HepG2 (cell line): ENCODE measurements at regions not wholly inside any gene's neighbourhood (a gene's known extent, or its start where the extent isn't known, plus 50 kb on each side); places are given as distances from the start of the nearest gene placed in this dataset.

Experiments
- ATAC-seq: fragments of 200-7000 bp; cut with Tn5 transposase; 3 replicates; pipeline ENCODE4 v1.9.1; 2020; ENCODE audit warnings: mild to moderate bottlenecking, moderate library complexity
- BruUV-seq: library from RNA; stranded (reverse); fragments of 400-500 nt; replicated peaks from 2 replicates; lab custom pipeline; 2021; lab: Mats Ljungman, UMichigan
- CTCF ChIA-PET: fragments of 300-600 bp; formaldehyde crosslinking; extraction: SDS; loops from one replicate; lab custom pipeline; 2021; ENCODE audit warnings: low total read pairs, inconsistent platforms, low intra/inter-chr PET ratio; lab: Yijun Ruan, JAX
- POLR2A ChIA-PET: fragments of 350-600 bp; sonication (Branson Sonifier 250); formaldehyde crosslinking; loops from one replicate; lab custom pipeline; 2020; ENCODE audit warnings: antibody characterized with exemption, inconsistent platforms; lab: Yijun Ruan, JAX
- DNase-seq: peaks from one replicate; pipeline ENCODE4 v3.0.0-alpha.2; 2015; ENCODE audit warnings: low spot score
- FAIRE-seq: peaks from 3 replicates; lab custom pipeline; 2011; peaks lifted over from hg19 to GRCh38; lab: Jason Lieb, UNC
- H2AFZ ChIP-seq: one replicate; pipeline ENCODE4 v1.6.1; 2011; ENCODE audit warnings: low read length, inconsistent platforms
- H3K27ac ChIP-seq: fragments of 300-600 bp; 3 replicates; pipeline ENCODE4 v1.8.0; 2011; ENCODE audit warnings: mixed run types, mild to moderate bottlenecking, mixed read lengths, low read length, inconsistent platforms; ENCODE audit not compliant: insufficient read depth; ENCODE audit errors: extremely low read length
- H3K27me3 ChIP-seq, 2 experiments: fragments of 200-600 bp in 1 of 2; 2 replicates in 1 of 2; 3 replicates in 1 of 2; pipeline versions ENCODE4 v1.6.0 to v1.8.0; 2011; ENCODE audit warnings: low read length in 2 of 2, mild to moderate bottlenecking in 2 of 2, moderate library complexity in 2 of 2, inconsistent platforms in 1 of 2; ENCODE audit not compliant: insufficient read depth in 2 of 2, control insufficient read depth in 1 of 2
- H3K36me3 ChIP-seq, 2 experiments: fragments of 200-600 bp in 1 of 2; replicated peaks in 1 of 2; 2 replicates in 1 of 2; 3 replicates in 1 of 2; pipeline versions ENCODE4 v1.5.1 to v1.8.0; 2011; ENCODE audit warnings: low read length in 2 of 2, inconsistent platforms in 1 of 2; ENCODE audit not compliant: insufficient read depth in 2 of 2, control insufficient read depth in 1 of 2
- H3K4me1 ChIP-seq: 2 replicates; pipeline ENCODE4 v1.5.1; 2012; ENCODE audit warnings: low read length, inconsistent platforms; ENCODE audit not compliant: insufficient read depth
- H3K4me2 ChIP-seq: 2 replicates; pipeline ENCODE4 v1.6.0; 2011; ENCODE audit warnings: low read depth, low read length, inconsistent platforms
- H3K4me3 ChIP-seq, 3 experiments: fragments of 200-600 bp in 1 of 3; sonication (generic), shearing (Covaris generic) in 1 of 3; replicated peaks in 1 of 3; 2 replicates each; pipeline ENCODE4 v1.5.1; 2011 to 2016; ENCODE audit warnings: low read length in 3 of 3, inconsistent platforms in 2 of 3, low read depth in 2 of 3, mild to moderate bottlenecking in 2 of 3, control low read depth in 1 of 3, mixed read lengths in 1 of 3; ENCODE audit not compliant: insufficient read depth in 1 of 3
- H3K79me2 ChIP-seq: one replicate; pipeline ENCODE4 v1.6.1; 2011; ENCODE audit warnings: low read length, inconsistent platforms; ENCODE audit not compliant: insufficient read depth
- H3K9ac ChIP-seq: 2 replicates; pipeline ENCODE4 v1.6.0; 2011; ENCODE audit warnings: mild to moderate bottlenecking, low read depth, low read length, inconsistent platforms; ENCODE audit not compliant: insufficient read depth
- H3K9me3 ChIP-seq: 2 replicates; pipeline ENCODE4 v1.5.1; 2012; ENCODE audit warnings: mild to moderate bottlenecking, low read length
- H4K20me1 ChIP-seq: 2 replicates; pipeline ENCODE4 v1.6.0; 2011; ENCODE audit warnings: inconsistent platforms, mild to moderate bottlenecking, low read length, moderate library complexity; ENCODE audit not compliant: insufficient read depth
- BORCS8-MEF2B ChIP-seq: sonication (generic); formaldehyde crosslinking; IDR thresholded peaks from 2 replicates; pipeline ENCODE4 v1.8.0; 2022; ENCODE audit warnings: mild to moderate bottlenecking, missing genetic modification reagents
- CBX2 ChIP-seq, 2 experiments: fragments of 200-600 bp in 1 of 2; sonication (generic); formaldehyde crosslinking in 1 of 2; IDR thresholded peaks; 2 replicates each; pipeline versions ENCODE4 v1.7.0 to v1.8.1; 2018 to 2022; ENCODE audit warnings: low read depth in 2 of 2, low read length in 1 of 2, mild to moderate bottlenecking in 1 of 2, missing genetic modification reagents in 1 of 2
- CCDC6 ChIP-seq: sonication (generic); formaldehyde crosslinking; IDR thresholded peaks from 2 replicates; pipeline ENCODE4 v1.8.1; 2022; ENCODE audit warnings: mild to moderate bottlenecking, missing genetic modification reagents, moderate library complexity
- FOXJ3 ChIP-seq: sonication (generic); formaldehyde crosslinking; IDR thresholded peaks from 2 replicates; pipeline ENCODE4 v1.4.0; 2020; ENCODE audit warnings: missing genetic modification reagents, mild to moderate bottlenecking, borderline replicate concordance
- GTF3A ChIP-seq: sonication (generic); formaldehyde crosslinking; conservative IDR thresholded peaks from 2 replicates; pipeline ENCODE4 v1.4.0; 2020; ENCODE audit warnings: mild to moderate bottlenecking, missing genetic modification reagents
- KDM4B ChIP-seq: sonication (generic); formaldehyde crosslinking; IDR thresholded peaks from 2 replicates; pipeline ENCODE4 v1.4.0; 2020; ENCODE audit warnings: missing genetic modification reagents
- MYNN ChIP-seq: sonication (generic); formaldehyde crosslinking; IDR thresholded peaks from 2 replicates; pipeline ENCODE4 v1.4.0; 2020; ENCODE audit warnings: mild to moderate bottlenecking, low read depth, missing genetic modification reagents
- SMAD1 ChIP-seq: sonication (generic); formaldehyde crosslinking; IDR thresholded peaks from 2 replicates; pipeline ENCODE4 v1.4.0; 2020; ENCODE audit warnings: missing genetic modification reagents, low read depth, mild to moderate bottlenecking, borderline replicate concordance
- SUZ12 ChIP-seq: fragments of 150-350 bp; IDR thresholded peaks from 2 replicates; pipeline ENCODE4 v1.6.1; 2014; ENCODE audit warnings: low read depth, low read length
- ZMYM2 ChIP-seq: sonication (generic); formaldehyde crosslinking; IDR thresholded peaks from 2 replicates; pipeline ENCODE4 v1.8.0; 2022; ENCODE audit warnings: mild to moderate bottlenecking, missing genetic modification reagents
- WGBS: methylation state at CpG from one replicate; pipeline ENCODE4 v1.1.6; 2017; ENCODE audit warnings: low lambda C conversion rate; 5-methylcytosine and 5-hydroxymethylcytosine counted together
- in situ Hi-C: cut with HindIII; loops from 2 replicates; pipeline ENCODE4 v1.10.0; 2017; ENCODE audit warnings: low pct_unique_long_range_greater_than_20kb; ENCODE audit not compliant: extremely low pct_ligation_motif_present
- intact Hi-C: fragments of 100-400 bp; cut with micrococcal nuclease; formaldehyde crosslinking; loops from one replicate; pipeline ENCODE4 v1.10.0; 2022; ENCODE audit not compliant: unreplicated experiment
- TF ChIP-seq, protein P1 (sequence below): IDR thresholded peaks from 2 replicates; pipeline ENCODE4 v1.6.1; 2016; ENCODE audit warnings: missing compliant biosample characterization, missing genetic modification reagents, borderline replicate concordance
- TF ChIP-seq, protein P2 (sequence below): sonication (generic); formaldehyde crosslinking; IDR thresholded peaks from 2 replicates; pipeline ENCODE4 v1.5.0; 2020; ENCODE audit warnings: missing genetic modification reagents, mild to moderate bottlenecking, borderline replicate concordance
- TF ChIP-seq, protein P3 (sequence below): sonication (generic); formaldehyde crosslinking; IDR thresholded peaks from 2 replicates; pipeline ENCODE4 v1.4.0; 2020; ENCODE audit warnings: missing genetic modification reagents, mild to moderate bottlenecking, borderline replicate concordance

DNA sequence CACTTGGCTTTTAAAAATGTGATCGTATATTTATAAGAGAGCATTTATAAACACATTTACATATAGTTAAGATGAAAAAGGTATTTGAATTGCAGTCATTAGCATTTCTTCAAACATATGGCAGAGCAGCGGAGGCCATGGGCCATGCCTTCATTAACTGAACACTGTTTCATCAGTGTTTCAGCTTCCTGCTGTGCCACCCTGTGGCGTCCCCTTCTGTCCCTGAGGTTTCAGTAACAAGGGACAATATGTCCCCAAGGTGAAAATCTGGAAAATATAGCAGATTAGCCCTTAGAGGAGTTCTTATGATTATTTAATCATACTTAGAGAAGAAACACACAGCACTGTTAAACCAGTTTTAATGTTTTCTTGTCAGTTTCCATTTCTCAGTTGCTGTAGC lies 577.8 kb downstream of the ETV1 start (continued):
- TF ChIP-seq FOXJ3 (CRISPR knock-in tag) = no peak
- TF ChIP-seq, protein P1, sequence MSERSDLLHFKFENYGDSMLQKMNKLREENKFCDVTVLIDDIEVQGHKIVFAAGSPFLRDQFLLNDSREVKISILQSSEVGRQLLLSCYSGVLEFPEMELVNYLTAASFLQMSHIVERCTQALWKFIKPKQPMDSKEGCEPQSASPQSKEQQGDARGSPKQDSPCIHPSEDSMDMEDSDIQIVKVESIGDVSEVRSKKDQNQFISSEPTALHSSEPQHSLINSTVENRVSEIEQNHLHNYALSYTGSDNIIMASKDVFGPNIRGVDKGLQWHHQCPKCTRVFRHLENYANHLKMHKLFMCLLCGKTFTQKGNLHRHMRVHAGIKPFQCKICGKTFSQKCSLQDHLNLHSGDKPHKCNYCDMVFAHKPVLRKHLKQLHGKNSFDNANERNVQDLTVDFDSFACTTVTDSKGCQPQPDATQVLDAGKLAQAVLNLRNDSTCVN (CRISPR knock-in tag) = no peak

DNA sequence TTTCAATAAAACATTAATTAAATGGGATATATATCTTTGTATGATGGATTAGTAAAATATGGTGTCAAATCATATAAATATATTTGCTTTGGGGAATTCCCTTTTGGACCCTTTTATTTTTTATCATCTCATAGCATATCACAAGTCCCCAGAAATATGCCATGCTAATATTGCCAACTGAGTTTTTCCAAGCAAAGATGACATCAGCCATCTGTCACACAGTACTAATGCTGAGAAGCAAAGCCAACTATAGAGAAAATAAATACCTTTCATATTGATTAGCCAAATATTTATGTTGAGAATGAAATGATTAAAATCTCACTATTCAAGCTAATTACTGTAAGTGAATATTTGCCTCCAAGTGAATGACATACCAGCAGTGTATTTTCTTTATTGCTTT lies 575.3 kb downstream of the ETV1 start:
- no peak overlapping the region for H3K9ac ChIP-seq
- ATAC-seq (no peak), FAIRE-seq (no peak), DNase-seq (no peak)
- ChIA-PET POLR2A (no interaction called here), CTCF (no interaction called here)
- TF ChIP-seq, protein P2, sequence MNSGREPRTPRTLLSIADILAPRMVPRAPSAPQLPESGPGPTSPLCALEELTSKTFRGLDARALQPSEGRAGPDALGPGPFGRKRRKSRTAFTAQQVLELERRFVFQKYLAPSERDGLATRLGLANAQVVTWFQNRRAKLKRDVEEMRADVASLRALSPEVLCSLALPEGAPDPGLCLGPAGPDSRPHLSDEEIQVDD (CRISPR knock-in tag) = no peak
- in situ Hi-C loops (no loop called here), intact Hi-C loops (no loop called here)
- H3K36me3 ChIP-seq = no peaks in the 10 kb centered on the region
- H3K27me3 ChIP-seq = no peaks in the 10 kb centered on the region
- H3K4me2 ChIP-seq = no peak overlapping the region
- no TSS peak for BruUV-seq
- no peak overlapping the region for H2AFZ ChIP-seq
- H4K20me1 ChIP-seq = no peaks in the 10 kb centered on the region
- no peak overlapping the region for H3K27ac ChIP-seq
- H3K4me3 ChIP-seq = no peak overlapping the region
- H3K79me2 ChIP-seq = no peaks in the 10 kb centered on the region
- H3K4me1 ChIP-seq = no peaks in the 10 kb centered on the region
- H3K9me3 ChIP-seq = peaks cover 52% of the 10 kb centered on the region

DNA sequence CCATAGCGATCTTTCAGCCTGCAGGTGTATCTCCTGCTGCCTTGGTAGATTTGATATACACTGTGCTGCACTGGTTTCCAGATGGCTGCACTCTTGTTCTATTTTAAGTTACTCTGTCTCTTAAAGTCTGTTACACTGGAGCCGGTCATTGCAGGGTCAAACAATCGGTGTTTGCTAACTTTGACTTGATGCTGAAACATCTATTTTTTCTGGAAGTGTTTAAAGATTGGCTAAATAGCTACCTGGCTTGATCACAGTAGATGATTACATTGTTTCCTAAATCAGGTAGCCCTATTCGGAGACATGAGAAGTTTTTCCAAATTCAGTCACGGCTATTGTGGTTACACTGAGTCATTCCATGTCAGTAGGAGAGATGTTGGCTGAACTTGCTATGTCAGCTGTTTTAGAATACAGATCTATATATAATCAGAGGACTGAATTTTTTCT lies 574.8 kb downstream of the ETV1 start:
- no peaks in the 10 kb centered on the region for H3K36me3 ChIP-seq
- no peak overlapping the region for H3K4me2 ChIP-seq
- TF ChIP-seq ZMYM2 (no peak), KDM4B (CRISPR knock-in tag) (no peak), BORCS8-MEF2B (CRISPR knock-in tag) (no peak), CBX2 (IDR thresholded peaks at IDR 0.05; ENCODE audit: low read depth, low read length) (no peak), CBX2 (CRISPR knock-in tag; IDR thresholded peaks at IDR 0.05; ENCODE audit: low read depth) (no peak), MYNN (CRISPR knock-in tag) (no peak), GTF3A (no peak), SMAD1 (CRISPR knock-in tag) (no peak), SUZ12 (no peak), CCDC6 (CRISPR knock-in tag) (no peak)
- TF ChIP-seq, protein P3, sequence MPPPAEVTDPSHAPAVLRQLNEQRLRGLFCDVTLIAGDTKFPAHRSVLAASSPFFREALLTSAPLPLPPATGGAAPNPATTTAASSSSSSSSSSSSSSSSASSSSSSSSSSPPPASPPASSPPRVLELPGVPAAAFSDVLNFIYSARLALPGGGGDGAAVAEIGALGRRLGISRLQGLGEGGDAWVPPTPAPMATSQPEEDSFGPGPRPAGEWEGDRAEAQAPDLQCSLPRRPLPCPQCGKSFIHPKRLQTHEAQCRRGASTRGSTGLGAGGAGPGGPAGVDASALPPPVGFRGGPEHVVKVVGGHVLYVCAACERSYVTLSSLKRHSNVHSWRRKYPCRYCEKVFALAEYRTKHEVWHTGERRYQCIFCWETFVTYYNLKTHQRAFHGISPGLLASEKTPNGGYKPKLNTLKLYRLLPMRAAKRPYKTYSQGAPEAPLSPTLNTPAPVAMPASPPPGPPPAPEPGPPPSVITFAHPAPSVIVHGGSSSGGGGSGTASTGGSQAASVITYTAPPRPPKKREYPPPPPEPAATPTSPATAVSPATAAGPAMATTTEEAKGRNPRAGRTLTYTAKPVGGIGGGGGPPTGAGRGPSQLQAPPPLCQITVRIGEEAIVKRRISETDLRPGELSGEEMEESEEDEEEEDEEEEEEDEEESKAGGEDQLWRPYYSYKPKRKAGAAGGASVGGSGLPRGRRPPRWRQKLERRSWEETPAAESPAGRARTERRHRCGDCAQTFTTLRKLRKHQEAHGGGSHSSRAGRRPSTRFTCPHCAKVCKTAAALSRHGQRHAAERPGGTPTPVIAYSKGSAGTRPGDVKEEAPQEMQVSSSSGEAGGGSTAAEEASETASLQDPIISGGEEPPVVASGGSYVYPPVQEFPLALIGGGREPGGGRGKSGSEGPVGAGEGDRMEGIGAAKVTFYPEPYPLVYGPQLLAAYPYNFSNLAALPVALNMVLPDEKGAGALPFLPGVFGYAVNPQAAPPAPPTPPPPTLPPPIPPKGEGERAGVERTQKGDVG (CRISPR knock-in tag) = no peak

More for the DNA sequence above, 574.8 kb downstream of the ETV1 start:
- Histone ChIP-seq H3K27me3 (no peaks in the 10 kb centered on the region), H3K9me3 (peaks cover 52% of the 10 kb centered on the region), H3K27ac (no peak overlapping the region), H3K9ac (no peak overlapping the region), H3K4me1 (no peaks in the 10 kb centered on the region), H3K4me3 (no peak overlapping the region), H2AFZ (no peak overlapping the region), H3K79me2 (no peaks in the 10 kb centered on the region), H4K20me1 (no peaks in the 10 kb centered on the region)
- FAIRE-seq (no peak), ATAC-seq (no peak), DNase-seq (no peak)
- no TSS peak for BruUV-seq
- WGBS = 3% methylated on average over 5 of the region's 5 CpGs
- in situ Hi-C loops (no loop called here), intact Hi-C loops (no loop called here)
- ChIA-PET CTCF (no interaction called here), POLR2A (no interaction called here)
